Astrocyte (in vitro differentiated cells and primary cell): ENCODE measurements at regions not wholly inside any gene's neighbourhood (a gene's known extent, or its start where the extent isn't known, plus 50 kb on each side); places are given as distances from the start of the nearest gene placed in this dataset.

Experiments
- CTCF ChIP-seq: IDR thresholded peaks from 2 replicates; pipeline ENCODE4 v1.5.1; 2011; ENCODE audit warnings: low read depth, mild to moderate bottlenecking, inconsistent platforms, low read length, moderate library complexity; ENCODE audit not compliant: insufficient read depth
- EZH2 ChIP-seq: IDR thresholded peaks from 2 replicates; pipeline ENCODE4 v1.6.1; 2012; ENCODE audit warnings: mild to moderate bottlenecking, low read length, inconsistent platforms; ENCODE audit not compliant: insufficient read depth

GRCh38 chr1:13917607-13918006 is 217.6 kb downstream of the PRDM2 start:
- TF ChIP-seq CTCF (no peak), EZH2 (no peak)
